SU-DHL-6 (cell line): ENCODE measurements at regions not wholly inside any gene's neighbourhood (a gene's known extent, or its start where the extent isn't known, plus 50 kb on each side); places are given as distances from the start of the nearest gene placed in this dataset.

Source experiments
- H2AFZ ChIP-seq: fragments of 200-600 bp; sonication (generic); 2 replicates; pipeline ENCODE4 v1.6.1; 2014; ENCODE audit warnings: low read depth, mild to moderate bottlenecking, moderate library complexity, mixed read lengths, antibody characterized with exemption, low read length; ENCODE audit not compliant: severe bottlenecking
- H3F3A ChIP-seq: fragments of 200-600 bp; shearing (Covaris generic); 2 replicates; pipeline ENCODE4 v1.6.0; 2016; ENCODE audit warnings: antibody characterized with exemption, mild to moderate bottlenecking; ENCODE audit not compliant: insufficient read depth
- H3K27ac ChIP-seq: fragments of 200-600 bp; sonication (generic); 2 replicates; pipeline ENCODE4 v1.5.1; 2016; ENCODE audit warnings: low read depth, mild to moderate bottlenecking, low read length, moderate library complexity, mixed read lengths
- H3K27me3 ChIP-seq: fragments of 200-600 bp; sonication (generic), shearing (Covaris generic); 2 replicates; pipeline ENCODE4 v1.6.0; 2014; ENCODE audit warnings: mild to moderate bottlenecking, low read length
- H3K36me3 ChIP-seq: fragments of 200-600 bp; sonication (generic); 2 replicates; pipeline ENCODE4 v1.6.1; 2014; ENCODE audit warnings: mild to moderate bottlenecking, low read length, mixed read lengths
- H3K4me2 ChIP-seq: fragments of 300-600, 200-600 bp; shearing (Covaris generic), sonication (generic); 2 replicates; pipeline ENCODE4 v1.6.0; 2014; ENCODE audit warnings: low read length, low read depth, mild to moderate bottlenecking; ENCODE audit not compliant: poor library complexity, severe bottlenecking
- H3K4me3 ChIP-seq: fragments of 200-600 bp; sonication (generic); 2 replicates; pipeline ENCODE4 v1.5.1; 2014; ENCODE audit warnings: antibody characterized with exemption, low read length, mild to moderate bottlenecking, mixed read lengths; ENCODE audit not compliant: insufficient read depth, poor library complexity, severe bottlenecking
- H3K79me2 ChIP-seq: fragments of 200-600 bp; sonication (generic); 2 replicates; pipeline ENCODE4 v1.6.1; 2014; ENCODE audit warnings: mild to moderate bottlenecking, low read length, moderate library complexity; ENCODE audit not compliant: insufficient read depth
- H3K9ac ChIP-seq: fragments of 200-600 bp; sonication (generic); 2 replicates; pipeline ENCODE4 v1.7.0; 2014; ENCODE audit warnings: mild to moderate bottlenecking, low read length
- H3K9me2 ChIP-seq: fragments of 200-600 bp; sonication (generic); replicated peaks from 2 replicates; pipeline ENCODE4 v1.6.1; 2014; ENCODE audit warnings: low read length; ENCODE audit not compliant: insufficient read depth
- H3K9me3 ChIP-seq: fragments of 200-600 bp; sonication (generic); 2 replicates; pipeline ENCODE4 v1.6.1; 2014; ENCODE audit warnings: low read length, mixed read lengths; ENCODE audit not compliant: insufficient read depth
- H4K20me1 ChIP-seq: fragments of 200-600 bp; sonication (generic); 2 replicates; pipeline ENCODE4 v1.6.1; 2014; ENCODE audit warnings: low read depth, mild to moderate bottlenecking, antibody characterized with exemption, low read length, moderate library complexity, mixed read lengths
- CTCF ChIP-seq: fragments of 200-600 bp; sonication (generic); IDR thresholded peaks from one replicate; pipeline ENCODE4 v1.5.1; 2017; ENCODE audit warnings: antibody characterized with exemption, mild to moderate bottlenecking, low read length, moderate library complexity; ENCODE audit not compliant: insufficient read depth, poor library complexity, severe bottlenecking
- EZH2phosphoT487 ChIP-seq: fragments of 200-600 bp; sonication (generic), shearing (Covaris generic); conservative IDR thresholded peaks from 2 replicates; pipeline ENCODE4 v1.6.1; 2018; ENCODE audit warnings: mild to moderate bottlenecking, antibody characterized with exemption, low read length, moderate library complexity, mixed read lengths

- Histone ChIP-seq H2AFZ (no peak overlapping the region), H3K9me3 (no peaks in the 10 kb centered on the region), H3K27me3 (no peaks in the 10 kb centered on the region), H3K79me2 (no peaks in the 10 kb centered on the region), H4K20me1 (no peaks in the 10 kb centered on the region), H3K4me2 (no peak overlapping the region), H3K27ac (no peak overlapping the region), H3K36me3 (no peaks in the 10 kb centered on the region), H3K9me2 (no peaks in the 10 kb centered on the region), H3K4me3 (no peak overlapping the region), H3F3A (no peaks in the 10 kb centered on the region), H3K9ac (no peak overlapping the region)
- TF ChIP-seq CTCF (no peak), EZH2phosphoT487 (no peak)
These were observed 530.9 kb upstream of the NBEA start for GRCh38 chr13:34411177-34411576.

DNA sequence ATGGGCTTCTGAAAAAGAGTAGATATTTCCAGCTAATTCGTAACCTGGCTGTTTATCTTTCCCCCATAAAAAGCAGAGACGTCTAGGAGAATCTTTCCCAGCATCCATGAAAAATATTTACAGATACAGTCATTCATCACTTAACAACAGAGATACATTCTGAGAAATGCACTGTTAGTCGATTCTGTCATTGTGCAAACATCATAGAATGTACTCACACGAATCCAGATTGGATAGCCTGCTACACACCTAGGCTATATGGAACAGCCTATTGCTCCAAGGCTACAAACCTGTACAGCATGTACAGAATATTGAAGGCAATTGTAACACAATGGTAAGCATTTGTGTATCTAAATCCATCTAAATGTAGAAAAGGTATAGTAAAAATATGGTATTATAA, 530.2 kb upstream of the NBEA start:
- Histone ChIP-seq H3K9me2 (no peaks in the 10 kb centered on the region), H2AFZ (no peak overlapping the region), H3K9me3 (no peaks in the 10 kb centered on the region), H3K9ac (no peak overlapping the region), H3K4me2 (no peak overlapping the region), H3K4me3 (no peak overlapping the region), H4K20me1 (no peaks in the 10 kb centered on the region), H3K27me3 (no peaks in the 10 kb centered on the region), H3K27ac (no peak overlapping the region), H3K36me3 (no peaks in the 10 kb centered on the region), H3K79me2 (no peaks in the 10 kb centered on the region), H3F3A (no peaks in the 10 kb centered on the region)
- TF ChIP-seq EZH2phosphoT487 (no peak), CTCF (no peak)

GRCh38 chr13:34412295-34412694, 529.8 kb upstream of the NBEA start:
- H3K4me3 ChIP-seq = no peak overlapping the region
- no peaks in the 10 kb centered on the region for H3K27me3 ChIP-seq
- TF ChIP-seq CTCF (no peak), EZH2phosphoT487 (no peak)
- no peaks in the 10 kb centered on the region for H3K36me3 ChIP-seq
- no peak overlapping the region for H3K4me2 ChIP-seq
- H2AFZ ChIP-seq = no peak overlapping the region
- no peaks in the 10 kb centered on the region for H4K20me1 ChIP-seq
- no peaks in the 10 kb centered on the region for H3K79me2 ChIP-seq
- H3K9ac ChIP-seq = no peak overlapping the region
- no peak overlapping the region for H3K27ac ChIP-seq
- no peaks in the 10 kb centered on the region for H3K9me2 ChIP-seq
- H3K9me3 ChIP-seq = no peaks in the 10 kb centered on the region
- no peaks in the 10 kb centered on the region for H3F3A ChIP-seq

- Histone ChIP-seq H4K20me1 (no peaks in the 10 kb centered on the region), H3K4me3 (no peak overlapping the region), H3K27ac (no peak overlapping the region), H3K9ac (no peak overlapping the region), H3F3A (no peaks in the 10 kb centered on the region), H3K9me3 (no peaks in the 10 kb centered on the region), H2AFZ (no peak overlapping the region), H3K36me3 (no peaks in the 10 kb centered on the region), H3K27me3 (no peaks in the 10 kb centered on the region), H3K4me2 (no peak overlapping the region), H3K79me2 (no peaks in the 10 kb centered on the region), H3K9me2 (no peaks in the 10 kb centered on the region)
- TF ChIP-seq CTCF (no peak), EZH2phosphoT487 (no peak)
These were observed 529.2 kb upstream of the NBEA start for GRCh38 chr13:34412817-34413375.
